Dermis microvascular lymphatic vessel endothelial cell (primary cell): ENCODE measurements at regions not wholly inside any gene's neighbourhood (a gene's known extent, or its start where the extent isn't known, plus 50 kb on each side); places are given as distances from the start of the nearest gene placed in this dataset.
A peak's percentile ranks its signal among the peaks of the same experiment; 100 is the strongest.

Experiments used
- DNase-seq, 2 donors: peaks; one replicate each; pipeline versions ENCODE4 v3.0.0 to v3.0.0-alpha.2; 2010; ENCODE audit warnings: low read depth in 2 of 2

DNA sequence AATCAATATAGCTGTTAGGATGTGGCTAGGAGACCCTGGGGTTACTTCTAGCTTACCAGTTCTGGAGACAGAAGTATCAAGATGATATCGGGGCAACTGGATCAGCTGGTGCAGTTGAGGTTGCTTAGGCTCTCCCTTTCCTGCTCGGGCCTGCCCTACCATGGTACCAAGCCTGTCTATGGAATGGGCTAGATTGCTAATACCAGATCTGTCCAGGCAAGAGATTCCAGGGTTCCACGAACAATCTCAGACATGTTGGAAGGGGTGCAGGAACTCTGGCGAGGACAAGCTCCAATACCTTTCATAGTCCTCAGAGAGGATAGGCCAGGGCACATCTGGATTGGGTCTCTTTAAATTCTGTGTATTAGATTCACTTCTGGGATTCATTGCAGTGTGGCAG is 53.8 kb downstream of the ADM start:
- DNase-seq, result no peak

- DNase-seq, result no peak
Measured at GRCh38 chr11:10359171-10359570, 54.3 kb downstream of the ADM start.

DNA sequence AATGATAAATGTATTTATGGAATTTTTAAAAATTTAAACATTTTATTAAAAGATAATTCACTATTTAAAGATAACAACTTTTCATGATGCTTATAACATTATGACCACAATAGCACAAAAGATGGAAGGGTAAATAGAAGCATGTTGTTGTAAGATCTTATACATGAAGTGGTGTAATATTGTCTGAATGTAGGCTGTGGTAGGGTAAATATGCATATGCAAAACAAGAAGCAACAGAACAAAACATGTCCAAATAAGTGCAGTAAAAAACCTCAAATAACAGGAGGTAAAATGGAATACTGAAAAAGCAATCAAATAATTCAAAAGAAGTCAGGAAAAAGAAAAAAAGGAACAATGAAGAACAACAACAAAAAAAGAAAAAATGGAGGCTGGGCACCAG is 56.0 kb downstream of the ADM start:
- DNase-seq, result no peak

DNA sequence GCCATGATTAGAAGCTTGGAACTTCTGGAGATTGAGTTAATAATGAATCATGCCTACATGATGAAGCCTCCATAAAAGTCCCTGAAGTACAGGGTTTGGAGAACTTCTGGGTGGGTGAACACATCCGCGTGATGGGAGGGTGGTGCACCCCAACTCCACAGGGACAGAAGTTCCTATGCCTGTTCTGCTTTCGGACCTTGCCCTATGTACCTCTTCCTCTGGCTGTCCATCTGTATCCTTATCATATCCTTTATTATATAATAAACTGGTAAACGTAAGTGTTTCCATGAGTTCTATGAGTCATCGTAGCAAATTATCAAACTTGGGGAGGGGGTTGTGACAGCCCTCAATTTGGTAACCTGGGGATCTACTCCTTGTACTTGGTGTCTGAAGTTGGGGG is 60.2 kb downstream of the ADM start:
- no peak for DNase-seq

GRCh38 chr11:10366568-10367331 is 61.9 kb downstream of the ADM start:
- peak; percentile 64 to 94 for DNase-seq

DNA sequence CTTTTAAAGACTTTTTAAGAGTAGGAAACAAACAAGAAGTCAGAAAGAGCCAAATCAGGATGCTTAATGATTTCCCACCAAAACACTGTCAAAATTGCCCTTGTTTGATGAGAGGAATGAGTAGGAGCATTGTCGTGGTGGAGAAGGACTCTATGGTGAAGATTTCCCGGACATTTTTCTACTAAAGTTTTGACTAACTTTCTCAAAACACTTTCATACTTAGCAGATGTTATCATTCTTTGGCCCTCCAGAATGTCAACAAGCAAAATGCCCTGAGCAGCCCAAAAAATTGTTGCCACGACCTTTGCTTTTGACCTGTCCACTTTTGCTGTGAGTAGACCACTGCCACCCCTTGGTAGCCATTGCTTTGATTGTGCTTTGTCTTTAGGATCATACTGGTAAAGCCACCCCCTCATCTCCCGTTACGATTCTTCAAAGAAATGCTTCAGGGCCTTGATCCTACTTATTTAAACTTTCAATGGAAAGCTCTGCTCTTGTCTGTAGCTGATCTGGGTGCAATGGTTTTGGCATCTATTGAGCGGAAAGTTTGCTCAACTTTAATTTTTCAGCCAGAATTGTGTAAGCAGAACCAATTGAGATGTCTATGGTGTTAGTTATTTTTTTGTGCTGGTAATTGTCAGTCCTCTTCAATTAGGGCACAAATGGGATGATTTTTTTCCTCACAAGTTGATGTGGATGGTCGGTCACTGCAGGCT is 67.2 kb downstream of the ADM start:
- no peak for DNase-seq

- no peak for DNase-seq
Measured at GRCh38 chr11:10373340-10373739, 68.5 kb downstream of the ADM start.

GRCh38 chr11:10373929-10374328 is 69.1 kb downstream of the ADM start:
- DNase-seq, result no peak

- no peak for DNase-seq
Measured at GRCh38 chr11:10374386-10374785, 69.5 kb downstream of the ADM start.

- DNase-seq, result no peak
Measured at GRCh38 chr11:10375280-10375971, 70.6 kb downstream of the ADM start.

DNA sequence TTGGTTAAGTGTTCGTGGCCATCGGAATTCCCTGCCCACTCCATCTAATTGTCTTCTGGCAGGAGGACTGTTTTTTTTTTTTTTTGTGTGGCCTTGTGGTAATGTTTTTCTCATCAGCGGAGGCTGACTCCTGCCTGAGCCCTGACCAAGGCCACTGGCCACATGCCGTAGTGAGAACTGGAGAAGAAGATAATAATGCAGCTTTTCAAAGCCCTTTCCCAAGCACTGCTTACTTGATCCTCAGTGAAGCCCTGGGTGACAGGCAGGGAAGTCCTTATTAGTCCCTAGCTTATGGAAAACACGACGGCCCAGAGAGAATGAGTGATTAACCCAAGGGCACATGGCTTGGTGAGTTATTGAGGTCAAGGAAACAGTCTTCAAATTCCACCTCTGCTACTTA is 71.2 kb downstream of the ADM start:
- DNase-seq, result no peak

GRCh38 chr11:10377183-10377582 is 72.3 kb downstream of the ADM start:
- DNase-seq, result peak in 1 of 2 donors; percentile 15

GRCh38 chr11:10378362-10378761 is 73.5 kb downstream of the ADM start:
- DNase-seq, result no peak

DNA sequence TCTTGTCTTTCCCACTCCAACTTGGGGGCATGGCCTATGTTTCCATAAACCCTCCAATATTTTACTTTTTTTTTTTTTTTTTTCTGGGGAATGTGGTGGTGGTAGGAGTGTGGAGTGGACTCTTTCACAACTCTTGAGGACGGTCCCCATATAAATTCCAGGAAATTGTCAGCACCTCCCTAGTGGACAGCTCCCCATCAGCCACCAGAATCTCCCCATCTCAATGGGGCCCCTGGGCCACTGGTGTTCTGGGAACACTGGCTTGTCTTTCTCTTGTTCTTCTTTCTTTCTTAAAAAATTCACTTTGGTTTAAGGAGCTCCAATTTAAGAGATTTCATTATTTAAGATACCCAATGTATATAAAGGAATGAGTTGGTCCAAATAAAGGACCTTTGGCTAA is 74.1 kb downstream of the ADM start:
- peak; percentile 16 to 45 for DNase-seq

- DNase-seq, result no peak
Measured at GRCh38 chr11:10379426-10379825, 74.6 kb downstream of the ADM start.

GRCh38 chr11:10379871-10380568 is 75.0 kb upstream of the AMPD3 start:
- DNase-seq, result no peak

DNA sequence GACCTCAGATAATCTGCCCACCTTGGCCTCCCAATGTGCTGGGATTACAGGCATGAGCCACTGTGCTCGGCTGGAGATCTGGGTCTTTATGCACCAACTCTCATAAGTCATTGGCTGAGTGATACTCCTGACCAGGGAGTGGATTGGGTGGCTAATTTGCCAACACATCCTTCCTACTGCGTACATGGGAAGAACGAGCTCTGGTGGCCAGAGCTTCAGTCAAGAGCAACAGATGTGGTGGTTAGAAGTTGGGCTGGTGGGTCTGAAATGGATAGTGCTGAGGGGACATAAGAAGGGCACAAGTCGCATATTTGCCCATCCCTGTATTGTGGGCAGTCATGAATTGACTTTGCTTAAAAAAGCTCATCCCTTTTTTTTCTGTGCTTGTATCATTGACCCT is 74.1 kb upstream of the AMPD3 start:
- DNase-seq, result no peak

DNA sequence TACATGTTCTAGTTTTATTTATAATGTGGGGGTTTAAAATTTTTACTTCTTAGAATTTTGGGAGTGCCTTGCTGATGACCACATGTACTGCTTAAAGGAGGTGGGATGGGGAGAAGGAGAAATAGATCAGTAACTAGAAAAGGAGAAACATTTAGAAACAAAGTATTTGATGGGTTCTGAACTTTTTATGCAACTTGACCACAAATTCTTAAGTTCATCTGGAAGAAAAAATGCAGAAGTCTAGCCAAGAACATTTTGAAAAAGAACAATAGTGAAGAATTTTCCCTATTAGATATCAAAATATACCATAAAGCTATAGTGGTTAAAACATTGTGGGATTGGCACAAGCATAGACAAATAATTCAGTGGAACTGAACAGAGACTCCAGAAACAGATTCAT is 73.3 kb upstream of the AMPD3 start:
- DNase-seq, result no peak

- no peak for DNase-seq
Measured at GRCh38 chr11:10382518-10382917, 72.5 kb upstream of the AMPD3 start.

DNA sequence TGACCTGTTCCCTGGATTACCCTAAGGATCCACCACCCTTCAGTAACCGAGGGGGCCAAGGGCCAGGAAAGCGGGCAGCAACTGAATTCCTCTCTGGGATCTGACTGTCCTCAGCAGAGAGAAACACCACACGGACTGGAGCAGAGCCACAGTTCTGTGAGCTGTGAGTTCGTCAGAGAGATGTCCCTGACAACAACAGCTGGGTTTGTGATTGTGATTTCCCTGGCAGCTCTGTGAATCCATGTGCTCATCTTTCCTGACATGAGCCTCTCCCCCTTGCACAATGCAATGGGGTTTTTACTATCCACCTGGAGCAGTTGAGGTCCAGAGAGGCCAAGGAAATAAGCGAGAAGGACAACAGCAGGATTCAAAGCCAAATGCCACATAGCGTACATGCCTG is 69.4 kb upstream of the AMPD3 start:
- DNase-seq, result no peak

DNA sequence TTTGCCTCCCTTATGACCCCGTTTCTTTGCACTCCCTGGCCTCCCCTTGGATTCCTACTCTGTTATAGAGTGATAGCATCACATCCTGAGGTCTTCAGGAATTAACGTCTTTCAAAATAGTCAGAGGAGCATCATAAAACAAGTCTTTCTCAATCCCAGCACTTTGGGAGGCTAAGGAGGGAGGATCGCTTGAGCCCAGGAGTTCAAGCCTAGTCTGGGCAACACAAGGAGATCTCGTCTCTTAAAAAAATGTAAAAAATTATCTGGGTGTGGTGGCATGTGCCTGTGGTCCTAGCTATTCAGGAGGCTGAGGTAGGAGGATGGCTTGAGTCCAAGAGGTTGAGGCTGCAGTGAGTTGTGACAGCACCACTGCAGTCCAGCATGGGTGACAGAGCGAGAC is 68.7 kb upstream of the AMPD3 start:
- no peak for DNase-seq

- DNase-seq, result no peak
Measured at GRCh38 chr11:10386861-10387205, 68.2 kb upstream of the AMPD3 start.
